HUES6 (cell line): ENCODE measurements at regions not wholly inside any gene's neighbourhood (a gene's known extent, or its start where the extent isn't known, plus 50 kb on each side); places are given as distances from the start of the nearest gene placed in this dataset.

Experiments
- H3K27ac ChIP-seq: 2 replicates; pipeline ENCODE4 v1.7.0; 2013; ENCODE audit warnings: low read depth, mild to moderate bottlenecking, low read length, inconsistent platforms
- H3K27me3 ChIP-seq: 2 replicates; pipeline ENCODE4 v1.6.1; 2013; ENCODE audit warnings: low read length; ENCODE audit not compliant: control insufficient read depth, insufficient read depth
- H3K36me3 ChIP-seq: 2 replicates; pipeline ENCODE4 v1.6.1; 2013; ENCODE audit warnings: low read length; ENCODE audit not compliant: control insufficient read depth, insufficient read depth
- H3K4me1 ChIP-seq: 2 replicates; pipeline ENCODE4 v1.6.1; 2013; ENCODE audit warnings: low read length; ENCODE audit not compliant: control insufficient read depth, insufficient read depth
- H3K4me3 ChIP-seq: 2 replicates; pipeline ENCODE4 v1.5.1; 2013; ENCODE audit warnings: low read depth, low read length
- H3K9ac ChIP-seq: one replicate; pipeline ENCODE4 v1.6.1; 2013; ENCODE audit warnings: mild to moderate bottlenecking, low read length
- H3K9me3 ChIP-seq: 2 replicates; pipeline ENCODE4 v1.6.1; 2013; ENCODE audit warnings: low read depth, low read length; ENCODE audit not compliant: control insufficient read depth, insufficient read depth

DNA sequence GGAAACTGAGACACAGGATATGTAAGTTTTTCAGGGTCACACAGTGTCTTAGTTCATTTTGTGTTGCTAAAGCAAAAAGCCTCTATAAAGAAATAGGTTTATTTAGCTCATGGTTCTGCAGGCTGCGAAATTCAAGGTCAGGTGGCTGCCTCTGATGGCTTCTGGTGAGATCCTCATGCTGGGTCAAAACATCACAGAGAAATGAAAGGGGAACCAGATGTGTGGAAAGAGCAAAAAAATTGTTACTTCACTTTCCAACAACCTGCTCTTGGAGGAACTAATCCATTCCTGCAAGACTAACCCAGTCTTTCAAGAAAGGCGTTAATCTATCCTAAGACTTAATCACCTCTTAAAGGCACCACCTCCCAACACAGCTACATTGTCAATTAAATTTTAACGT lies 64.2 kb upstream of the UBL3 start:
- Histone ChIP-seq H3K27ac (no peak overlapping the region), H3K4me3 (no peak overlapping the region), H3K27me3 (no peaks in the 10 kb centered on the region)

DNA sequence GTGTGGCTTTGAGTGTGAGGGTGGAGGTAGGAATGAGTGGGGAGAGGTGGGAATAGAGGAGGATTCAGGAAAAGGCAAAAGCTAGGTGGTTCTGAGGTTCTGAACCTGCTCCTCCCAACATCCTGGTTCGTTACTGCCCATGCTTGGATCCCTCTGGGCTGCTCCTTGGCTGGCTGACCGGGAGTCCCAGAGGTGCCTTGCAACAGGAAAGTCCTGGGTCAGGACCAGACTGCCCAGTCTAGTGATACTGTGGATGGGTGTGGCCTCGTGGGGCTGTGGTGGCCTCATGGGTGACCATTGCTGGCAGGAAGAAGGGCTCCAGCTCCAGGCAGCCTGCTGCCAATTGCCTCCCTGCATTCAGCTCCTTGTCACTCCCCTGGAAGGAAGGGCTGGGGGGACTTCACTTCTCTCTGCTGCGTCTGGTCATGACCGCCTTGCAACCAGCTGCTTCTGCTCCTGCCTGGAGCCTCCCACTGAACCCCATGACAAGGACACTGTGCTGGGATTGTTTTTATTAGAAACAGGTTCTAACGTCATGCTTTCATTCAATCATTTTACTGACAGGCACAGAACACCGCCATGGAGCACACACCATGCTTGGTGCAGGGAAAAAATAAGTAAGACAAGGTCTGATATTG lies 61.5 kb upstream of the UBL3 start:
- no peak overlapping the region for H3K9ac ChIP-seq
- no peaks in the 10 kb centered on the region; the same call in 1 of the 2 replicates for H3K9me3 ChIP-seq
- H3K27me3 ChIP-seq: no peaks in the 10 kb centered on the region
- no peak overlapping the region for H3K4me3 ChIP-seq
- H3K27ac ChIP-seq: no peak overlapping the region
- H3K4me1 ChIP-seq: no peaks in the 10 kb centered on the region
- no peaks in the 10 kb centered on the region for H3K36me3 ChIP-seq

More for the DNA sequence above, 64.2 kb upstream of the UBL3 start:
- Histone ChIP-seq H3K9ac (no peak overlapping the region), H3K9me3 (peaks cover 2% of the 10 kb centered on the region; the same call in 1 of the 2 replicates), H3K4me1 (no peaks in the 10 kb centered on the region), H3K36me3 (no peaks in the 10 kb centered on the region)

DNA sequence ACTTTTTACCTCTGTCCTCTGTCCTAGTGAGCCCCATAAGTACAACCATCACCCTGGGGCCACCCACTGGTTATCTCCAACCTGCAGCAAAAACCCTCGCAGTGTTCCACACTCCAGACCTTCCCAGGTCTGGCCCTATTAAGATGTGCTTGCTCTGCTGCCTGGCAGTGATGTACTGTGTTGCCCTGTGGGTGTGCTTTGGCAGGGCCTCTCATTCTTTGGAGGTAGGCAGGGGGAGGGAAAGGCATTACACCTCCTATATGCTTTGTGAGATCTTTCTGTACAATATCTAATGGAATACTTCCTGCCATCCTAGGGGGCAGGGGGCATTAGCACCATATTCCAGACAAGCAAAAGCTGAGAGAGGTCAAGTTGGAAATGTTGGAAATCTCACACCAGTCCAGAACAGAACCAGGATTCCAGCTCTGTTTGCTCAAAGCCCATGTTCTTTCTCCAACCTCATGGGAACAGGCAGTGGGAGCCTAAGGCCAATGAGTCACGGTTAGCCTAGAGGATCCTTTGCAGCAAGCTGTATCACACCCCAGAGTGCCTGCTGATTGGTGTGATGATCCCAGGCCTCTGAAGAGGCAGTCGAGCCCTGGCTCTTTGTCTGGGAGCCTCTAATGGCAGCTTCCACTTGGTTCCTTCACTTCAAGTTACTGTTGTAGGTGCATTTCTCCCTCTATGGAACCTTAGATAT lies 59.7 kb upstream of the UBL3 start:
- Histone ChIP-seq H3K4me1 (no peaks in the 10 kb centered on the region), H3K4me3 (no peak overlapping the region), H3K27me3 (no peaks in the 10 kb centered on the region), H3K36me3 (no peaks in the 10 kb centered on the region), H3K27ac (no peak overlapping the region), H3K9me3 (no peaks in the 10 kb centered on the region), H3K9ac (no peak overlapping the region)

- Histone ChIP-seq H3K9me3 (no peaks in the 10 kb centered on the region), H3K4me3 (no peak overlapping the region), H3K4me1 (no peaks in the 10 kb centered on the region), H3K36me3 (no peaks in the 10 kb centered on the region), H3K27ac (no peak overlapping the region), H3K9ac (no peak overlapping the region), H3K27me3 (no peaks in the 10 kb centered on the region)
These were observed 58.8 kb upstream of the UBL3 start for GRCh38 chr13:29909081-29909730.

DNA sequence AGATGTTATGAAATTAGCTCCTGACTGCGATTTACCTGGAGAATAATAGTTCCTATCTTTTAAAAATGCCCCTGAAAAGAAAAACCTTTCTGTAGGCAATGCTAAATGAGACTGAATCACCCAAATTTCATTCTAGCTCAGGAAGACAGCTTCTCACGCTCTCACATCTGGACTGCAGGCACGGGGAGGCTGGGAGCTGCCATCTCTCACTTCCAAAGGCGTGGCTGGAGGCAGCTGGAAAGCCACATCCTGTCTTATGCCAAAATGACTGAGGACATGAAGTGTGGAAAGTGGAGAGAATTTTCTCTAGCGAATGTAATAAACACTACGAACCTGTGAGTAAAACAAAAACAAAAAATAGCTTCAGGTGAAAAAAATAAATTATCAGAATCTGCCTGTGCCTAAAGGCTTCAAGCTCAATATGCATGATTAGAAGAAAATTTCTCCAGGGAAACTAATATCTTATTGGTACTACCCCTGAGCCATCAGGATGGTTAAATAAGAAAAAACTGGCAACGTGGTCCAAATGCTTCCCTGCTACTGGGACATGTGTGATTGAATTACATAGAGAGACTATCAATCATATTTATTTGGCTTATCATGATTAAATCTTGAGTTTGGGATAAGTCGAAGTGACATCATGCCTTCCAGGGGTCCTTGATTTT lies 58.1 kb upstream of the UBL3 start:
- Histone ChIP-seq H3K4me1 (no peaks in the 10 kb centered on the region), H3K27ac (no peak overlapping the region), H3K4me3 (no peak overlapping the region), H3K36me3 (no peaks in the 10 kb centered on the region), H3K9ac (no peak overlapping the region), H3K27me3 (no peaks in the 10 kb centered on the region), H3K9me3 (no peaks in the 10 kb centered on the region)

DNA sequence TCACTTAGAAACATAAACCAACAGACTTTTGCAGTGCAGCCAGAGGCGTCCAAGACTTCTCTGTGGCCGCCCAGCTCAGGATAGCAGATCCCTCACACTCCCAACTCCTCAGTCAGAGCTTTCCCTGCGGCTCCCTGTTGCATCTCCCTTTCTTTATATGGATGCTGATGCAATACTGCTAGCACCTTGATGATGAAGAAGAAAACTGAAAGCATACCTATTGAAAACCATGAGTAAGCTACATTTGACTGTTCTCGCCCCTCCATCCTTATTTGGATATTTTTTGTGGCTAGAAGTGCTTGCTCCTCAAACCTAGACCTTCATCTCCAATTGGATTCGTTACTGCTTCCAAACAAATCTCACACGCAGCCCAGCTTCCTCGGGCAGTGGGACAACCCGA lies 57.3 kb upstream of the UBL3 start:
- Histone ChIP-seq H3K9ac (no peak overlapping the region), H3K27me3 (no peaks in the 10 kb centered on the region), H3K9me3 (no peaks in the 10 kb centered on the region), H3K4me1 (peaks cover under 1% of the 10 kb centered on the region; the same call in 1 of the 2 replicates), H3K36me3 (no peaks in the 10 kb centered on the region), H3K4me3 (no peak overlapping the region), H3K27ac (no peak overlapping the region)

- Histone ChIP-seq H3K9ac (no peak overlapping the region), H3K36me3 (no peaks in the 10 kb centered on the region), H3K27ac (no peak overlapping the region), H3K27me3 (no peaks in the 10 kb centered on the region), H3K4me3 (no peak overlapping the region), H3K4me1 (peaks cover 8% of the 10 kb centered on the region), H3K9me3 (no peaks in the 10 kb centered on the region)
These were observed 56.1 kb upstream of the UBL3 start for GRCh38 chr13:29906432-29907011.

DNA sequence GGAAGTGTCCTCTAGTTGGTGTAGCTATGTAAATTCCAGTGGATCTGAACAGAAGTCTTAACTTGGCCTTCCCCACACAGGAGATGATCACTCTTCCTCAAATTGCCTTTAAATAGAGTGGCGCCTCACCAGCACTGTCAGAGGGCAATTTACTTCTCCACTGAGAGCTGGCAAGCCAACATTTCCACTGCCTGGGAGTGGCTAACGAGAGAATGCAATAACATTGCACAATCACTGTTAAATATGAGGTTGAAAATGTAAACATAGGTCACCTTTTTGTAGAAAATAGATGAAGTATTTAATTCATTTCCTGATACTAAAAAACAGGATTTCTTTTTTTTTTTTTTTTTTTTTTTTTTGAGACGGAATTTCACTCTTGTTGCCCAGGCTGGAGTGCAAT lies 55.4 kb upstream of the UBL3 start:
- H3K36me3 ChIP-seq: no peaks in the 10 kb centered on the region
- H3K4me1 ChIP-seq: peaks cover 8% of the 10 kb centered on the region
- no peak overlapping the region for H3K9ac ChIP-seq
- H3K27ac ChIP-seq: no peak overlapping the region
- H3K27me3 ChIP-seq: no peaks in the 10 kb centered on the region
- no peak overlapping the region for H3K4me3 ChIP-seq
- no peaks in the 10 kb centered on the region for H3K9me3 ChIP-seq

DNA sequence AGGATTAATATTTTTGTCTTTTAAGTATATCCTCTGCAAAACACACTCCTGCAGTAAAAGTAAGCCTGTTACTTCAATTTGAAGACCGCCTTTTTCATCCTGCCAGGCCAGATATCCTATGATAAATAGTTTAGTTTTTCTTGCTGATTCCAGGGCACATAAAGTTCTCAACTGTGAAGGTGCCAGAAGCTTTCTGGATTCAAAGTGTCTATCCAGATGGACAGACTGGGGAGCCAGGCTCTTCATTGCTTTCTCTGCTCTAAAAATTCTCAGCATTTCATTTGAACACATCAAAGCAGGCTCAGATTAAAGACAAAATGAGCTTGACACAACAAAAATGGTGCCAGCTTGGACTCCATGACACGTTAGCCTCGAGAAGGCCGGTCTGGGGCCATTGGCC lies 53.6 kb upstream of the UBL3 start:
- no peaks in the 10 kb centered on the region for H3K36me3 ChIP-seq
- H3K4me3 ChIP-seq: no peak overlapping the region
- H3K27me3 ChIP-seq: no peaks in the 10 kb centered on the region
- no peak overlapping the region for H3K9ac ChIP-seq
- H3K27ac ChIP-seq: no peak overlapping the region
- H3K9me3 ChIP-seq: no peaks in the 10 kb centered on the region; the same call in 1 of the 2 replicates
- H3K4me1 ChIP-seq: peaks cover 8% of the 10 kb centered on the region

- Histone ChIP-seq H3K4me1 (peaks cover 8% of the 10 kb centered on the region), H3K9me3 (no peaks in the 10 kb centered on the region; the same call in 1 of the 2 replicates), H3K9ac (no peak overlapping the region), H3K27me3 (no peaks in the 10 kb centered on the region), H3K4me3 (no peak overlapping the region), H3K27ac (no peak overlapping the region), H3K36me3 (no peaks in the 10 kb centered on the region)
These were observed 53.1 kb upstream of the UBL3 start for GRCh38 chr13:29903543-29903942.
